Liver (tissue), 3 donors: ENCODE measurements at regions not wholly inside any gene's neighbourhood (a gene's known extent, or its start where the extent isn't known, plus 50 kb on each side); places are given as distances from the start of the nearest gene placed in this dataset.

ENCODE experiments used
- EGR1 ChIP-seq, 2 donors: IDR thresholded peaks; 2 replicates each; pipeline ENCODE4 v1.6.1; 2016 to 2018; ENCODE audit warnings: antibody characterized with exemption in 2 of 2, low read depth in 2 of 2
- GABPA ChIP-seq, 2 donors: IDR thresholded peaks in 1 of 2; conservative IDR thresholded peaks in 1 of 2; 2 replicates each; pipeline ENCODE4 v1.6.1; 2016; ENCODE audit warnings: antibody characterized with exemption in 2 of 2, mild to moderate bottlenecking in 1 of 2, moderate library complexity in 1 of 2
- RAD21 ChIP-seq, 2 donors: IDR thresholded peaks; 2 replicates each; pipeline ENCODE4 v1.6.1; 2016; ENCODE audit warnings: antibody characterized with exemption in 2 of 2, mild to moderate bottlenecking in 2 of 2
- RXRA ChIP-seq, 2 donors: IDR thresholded peaks; 2 replicates each; pipeline ENCODE4 v1.6.1; 2017 to 2018; ENCODE audit warnings: antibody characterized with exemption in 2 of 2, mild to moderate bottlenecking in 1 of 2
- TAF1 ChIP-seq: conservative IDR thresholded peaks from 2 replicates; pipeline ENCODE4 v1.6.1; 2016; ENCODE audit warnings: antibody characterized with exemption, mild to moderate bottlenecking
- TF ChIP-seq, protein P1 (sequence below): fragments of 150-350 bp; IDR thresholded peaks from 2 replicates; pipeline ENCODE4 v1.5.1; 2017; ENCODE audit warnings: improper control_type of control experiment, low read depth, low read length; ENCODE audit not compliant: missing input control
- TF ChIP-seq, protein P2 (sequence below): IDR thresholded peaks from 2 replicates; pipeline ENCODE4 v1.6.1; 2016; ENCODE audit warnings: antibody characterized with exemption
- TF ChIP-seq, protein P3 (sequence below): IDR thresholded peaks from 2 replicates; pipeline ENCODE4 v1.6.1; 2016; ENCODE audit warnings: antibody characterized with exemption
- donor health status: healthy.
- donor health status: healthy.

DNA sequence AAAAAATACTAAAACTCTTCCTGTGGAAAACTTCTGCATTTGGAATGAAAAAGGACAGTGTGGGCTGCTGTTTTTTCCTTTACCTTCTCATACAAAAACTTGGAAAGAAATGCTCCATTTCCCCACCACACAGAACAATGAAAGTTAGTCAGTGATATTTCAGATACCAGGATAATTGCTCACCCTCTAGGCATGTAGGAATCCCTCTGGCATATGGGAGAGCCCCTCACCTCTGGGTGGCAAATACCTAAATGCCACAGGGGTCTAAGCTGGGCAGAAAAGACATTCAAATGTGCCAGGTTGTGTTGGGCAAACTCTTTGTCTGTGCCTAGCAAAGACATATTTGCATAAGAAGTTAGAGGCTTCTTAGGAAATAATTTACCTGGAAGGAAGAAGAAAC lies 560.3 kb upstream of the NR2F2 start:
- no peak for TF ChIP-seq RXRA (IDR thresholded peaks at IDR 0.05)
- TF ChIP-seq, protein P1, sequence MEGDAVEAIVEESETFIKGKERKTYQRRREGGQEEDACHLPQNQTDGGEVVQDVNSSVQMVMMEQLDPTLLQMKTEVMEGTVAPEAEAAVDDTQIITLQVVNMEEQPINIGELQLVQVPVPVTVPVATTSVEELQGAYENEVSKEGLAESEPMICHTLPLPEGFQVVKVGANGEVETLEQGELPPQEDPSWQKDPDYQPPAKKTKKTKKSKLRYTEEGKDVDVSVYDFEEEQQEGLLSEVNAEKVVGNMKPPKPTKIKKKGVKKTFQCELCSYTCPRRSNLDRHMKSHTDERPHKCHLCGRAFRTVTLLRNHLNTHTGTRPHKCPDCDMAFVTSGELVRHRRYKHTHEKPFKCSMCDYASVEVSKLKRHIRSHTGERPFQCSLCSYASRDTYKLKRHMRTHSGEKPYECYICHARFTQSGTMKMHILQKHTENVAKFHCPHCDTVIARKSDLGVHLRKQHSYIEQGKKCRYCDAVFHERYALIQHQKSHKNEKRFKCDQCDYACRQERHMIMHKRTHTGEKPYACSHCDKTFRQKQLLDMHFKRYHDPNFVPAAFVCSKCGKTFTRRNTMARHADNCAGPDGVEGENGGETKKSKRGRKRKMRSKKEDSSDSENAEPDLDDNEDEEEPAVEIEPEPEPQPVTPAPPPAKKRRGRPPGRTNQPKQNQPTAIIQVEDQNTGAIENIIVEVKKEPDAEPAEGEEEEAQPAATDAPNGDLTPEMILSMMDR, result no peak
- no peak for TF ChIP-seq GABPA (IDR thresholded peaks at IDR 0.05 in 1 of 2, conservative IDR thresholded peaks at IDR 0.05 in 1 of 2)
- no peak for TF ChIP-seq TAF1
- TF ChIP-seq, protein P2, sequence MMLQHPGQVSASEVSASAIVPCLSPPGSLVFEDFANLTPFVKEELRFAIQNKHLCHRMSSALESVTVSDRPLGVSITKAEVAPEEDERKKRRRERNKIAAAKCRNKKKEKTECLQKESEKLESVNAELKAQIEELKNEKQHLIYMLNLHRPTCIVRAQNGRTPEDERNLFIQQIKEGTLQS, result no peak
- no peak for TF ChIP-seq RAD21 (IDR thresholded peaks at IDR 0.05)
- TF ChIP-seq, protein P3, sequence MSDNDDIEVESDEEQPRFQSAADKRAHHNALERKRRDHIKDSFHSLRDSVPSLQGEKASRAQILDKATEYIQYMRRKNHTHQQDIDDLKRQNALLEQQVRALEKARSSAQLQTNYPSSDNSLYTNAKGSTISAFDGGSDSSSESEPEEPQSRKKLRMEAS, result no peak
- TF ChIP-seq EGR1 (IDR thresholded peaks at IDR 0.05; ENCODE audit: low read depth in 2 of 2), result no peak
